ENCODE measurements at regions not wholly inside any gene's neighbourhood (a gene's known extent, or its start where the extent isn't known, plus 50 kb on each side); places are given as distances from the start of the nearest gene placed in this dataset.

- Histone ChIP-seq H3K4me3 (ENCODE audit: low read depth, low read length, poor library complexity, severe bottlenecking) (no peak overlapping the region), H3K9me3 (ENCODE audit: low read depth, low read length, poor library complexity, severe bottlenecking) (no peaks in the 10 kb centered on the region), H3K4me1 (ENCODE audit: insufficient read depth, low read length, poor library complexity, severe bottlenecking) (no peaks in the 10 kb centered on the region), H3K27ac (ENCODE audit: low read depth, low read length, poor library complexity, severe bottlenecking) (no peak overlapping the region), H3K36me3 (ENCODE audit: insufficient read depth, low read length, poor library complexity, severe bottlenecking) (no peaks in the 10 kb centered on the region), H3K27me3 (replicated peaks; ENCODE audit: insufficient read depth, low read depth, low read length, poor library complexity) (no peaks in the 10 kb centered on the region)
- intact Hi-C loops (cut with micrococcal nuclease; ENCODE audit: unreplicated experiment) = no loop called here
- TF ChIP-seq EZH2 (IDR thresholded peaks at IDR 0.05; ENCODE audit: borderline replicate concordance, low read depth, low read length, poor library complexity, severe bottlenecking) = no peak
- no peak for TF ChIP-seq CTCF (conservative IDR thresholded peaks at IDR 0.05; ENCODE audit: low read depth, low read length)
- no peak for DNase-seq (ENCODE audit: low spot score)
- no TSS peak for BruUV-seq (replicated peaks)
- ChIA-PET POLR2A (ENCODE audit: low non-redundant PET) (no interaction called here), CTCF (no interaction called here)
Observed at GRCh38 chr5:129377504-129377903, 82.6 kb upstream of the ADAMTS19 start.

DNA sequence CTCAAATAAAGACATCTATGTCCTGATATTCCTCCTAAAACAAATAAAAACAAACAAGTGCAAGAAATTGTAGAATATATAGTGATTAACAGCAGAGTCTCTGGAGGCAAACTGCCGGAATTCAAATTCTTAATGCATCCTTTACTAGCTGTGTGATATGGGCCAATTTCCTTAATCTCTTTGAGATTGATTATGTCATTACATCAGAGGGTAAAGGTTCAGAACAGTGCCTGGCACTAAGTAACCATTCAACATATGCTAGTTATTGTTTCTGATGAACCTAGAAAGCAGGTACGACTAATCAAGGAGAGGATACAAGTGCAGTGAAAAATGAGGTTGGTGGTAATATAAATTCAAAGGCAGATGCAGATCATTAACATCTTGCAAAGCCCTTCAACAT lies 81.1 kb upstream of the ADAMTS19 start:
- Histone ChIP-seq H3K27ac (ENCODE audit: low read depth, low read length, poor library complexity, severe bottlenecking) (no peak overlapping the region), H3K36me3 (ENCODE audit: insufficient read depth, low read length, poor library complexity, severe bottlenecking) (no peaks in the 10 kb centered on the region), H3K27me3 (replicated peaks; ENCODE audit: insufficient read depth, low read depth, low read length, poor library complexity) (no peaks in the 10 kb centered on the region), H3K9me3 (ENCODE audit: low read depth, low read length, poor library complexity, severe bottlenecking) (no peaks in the 10 kb centered on the region), H3K4me1 (ENCODE audit: insufficient read depth, low read length, poor library complexity, severe bottlenecking) (no peaks in the 10 kb centered on the region), H3K4me3 (ENCODE audit: low read depth, low read length, poor library complexity, severe bottlenecking) (no peak overlapping the region)
- BruUV-seq (replicated peaks) = no TSS peak
- no peak for TF ChIP-seq EZH2 (IDR thresholded peaks at IDR 0.05; ENCODE audit: borderline replicate concordance, low read depth, low read length, poor library complexity, severe bottlenecking)
- no peak for TF ChIP-seq CTCF (conservative IDR thresholded peaks at IDR 0.05; ENCODE audit: low read depth, low read length)
- DNase-seq (ENCODE audit: low spot score) = no peak
- intact Hi-C loops (cut with micrococcal nuclease; ENCODE audit: unreplicated experiment) = no loop called here
- ChIA-PET CTCF (no interaction called here), POLR2A (ENCODE audit: low non-redundant PET) (no interaction called here)

GRCh38 chr5:129379406-129379805 lies 80.7 kb upstream of the ADAMTS19 start:
- no peaks in the 10 kb centered on the region for H3K9me3 ChIP-seq (ENCODE audit: low read depth, low read length, poor library complexity, severe bottlenecking)
- H3K4me3 ChIP-seq (ENCODE audit: low read depth, low read length, poor library complexity, severe bottlenecking) = no peak overlapping the region
- no peaks in the 10 kb centered on the region for H3K27me3 ChIP-seq (replicated peaks; ENCODE audit: insufficient read depth, low read depth, low read length, poor library complexity)
- DNase-seq (ENCODE audit: low spot score) = no peak
- POLR2A ChIA-PET (ENCODE audit: low non-redundant PET) = no interaction called here
- H3K4me1 ChIP-seq (ENCODE audit: insufficient read depth, low read length, poor library complexity, severe bottlenecking) = no peaks in the 10 kb centered on the region
- no peaks in the 10 kb centered on the region for H3K36me3 ChIP-seq (ENCODE audit: insufficient read depth, low read length, poor library complexity, severe bottlenecking)
- TF ChIP-seq EZH2 (IDR thresholded peaks at IDR 0.05; ENCODE audit: borderline replicate concordance, low read depth, low read length, poor library complexity, severe bottlenecking) (no peak), CTCF (conservative IDR thresholded peaks at IDR 0.05; ENCODE audit: low read depth, low read length) (no peak)
- no peak overlapping the region for H3K27ac ChIP-seq (ENCODE audit: low read depth, low read length, poor library complexity, severe bottlenecking)
- intact Hi-C loops (cut with micrococcal nuclease; ENCODE audit: unreplicated experiment) = no loop called here
- CTCF ChIA-PET = no interaction called here
- no TSS peak for BruUV-seq (replicated peaks)

Measured in A673 (cell line).